G401 (cell line): ENCODE measurements at regions not wholly inside any gene's neighbourhood (a gene's known extent, or its start where the extent isn't known, plus 50 kb on each side); places are given as distances from the start of the nearest gene placed in this dataset.
"Not testable (repeated sequence)": the region's sequence is repeated elsewhere in the genome, so short reads cannot be mapped to it uniquely, and the experiment has no call there.

Source experiments
- DNase-seq: peaks from one replicate; pipeline ENCODE4 v3.0.0-alpha.2; 2015; ENCODE audit warnings: low spot score
- in situ Hi-C: cut with HindIII; loops from 2 replicates; pipeline ENCODE4 v1.10.0; 2016; ENCODE audit warnings: low sequenced_read_pairs, mixed read lengths

DNA sequence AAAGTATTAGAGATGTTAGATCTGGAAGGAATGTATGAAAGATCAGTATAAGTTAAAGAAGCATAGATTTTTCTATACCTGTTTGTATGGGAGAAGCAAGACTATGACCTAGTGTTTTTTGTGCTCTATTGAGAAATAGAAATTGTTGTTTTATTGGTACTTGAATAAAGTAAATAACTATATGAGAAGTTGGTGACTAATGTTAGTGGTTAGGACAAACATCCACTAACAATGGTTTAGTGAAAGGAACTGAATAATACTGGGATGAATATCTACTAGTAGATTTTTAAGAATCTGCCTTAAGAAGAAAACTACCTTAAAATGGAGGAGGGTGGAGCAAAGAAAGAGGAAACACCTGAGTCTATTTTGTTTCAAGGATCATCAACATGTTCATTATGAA is 521.1 kb upstream of the POT1 start:
- in situ Hi-C loops: no loop called here
- DNase-seq: no peak

GRCh38 chr7:125445836-125446235 is 516.2 kb upstream of the POT1 start:
- in situ Hi-C loops: no loop called here
- DNase-seq: no peak

DNA sequence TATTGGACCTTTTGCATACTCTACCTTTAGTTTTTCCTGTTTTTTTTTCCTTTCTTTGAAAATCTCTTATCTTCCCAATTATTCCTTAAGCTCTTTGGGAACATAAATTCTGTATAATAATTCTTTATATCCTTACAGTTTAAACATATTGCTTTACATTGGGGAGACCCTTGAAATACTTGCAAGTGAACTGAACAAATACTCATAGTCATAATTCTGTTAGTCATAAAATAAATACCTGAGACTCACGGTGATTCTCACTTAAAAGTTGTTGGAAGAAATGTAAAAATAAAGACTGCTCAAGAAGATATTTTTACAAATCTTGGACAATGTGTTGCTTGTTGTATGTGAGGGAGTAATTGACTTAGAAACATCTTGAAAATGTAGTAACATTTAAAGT is 515.2 kb upstream of the POT1 start:
- in situ Hi-C loops: no loop called here

DNA sequence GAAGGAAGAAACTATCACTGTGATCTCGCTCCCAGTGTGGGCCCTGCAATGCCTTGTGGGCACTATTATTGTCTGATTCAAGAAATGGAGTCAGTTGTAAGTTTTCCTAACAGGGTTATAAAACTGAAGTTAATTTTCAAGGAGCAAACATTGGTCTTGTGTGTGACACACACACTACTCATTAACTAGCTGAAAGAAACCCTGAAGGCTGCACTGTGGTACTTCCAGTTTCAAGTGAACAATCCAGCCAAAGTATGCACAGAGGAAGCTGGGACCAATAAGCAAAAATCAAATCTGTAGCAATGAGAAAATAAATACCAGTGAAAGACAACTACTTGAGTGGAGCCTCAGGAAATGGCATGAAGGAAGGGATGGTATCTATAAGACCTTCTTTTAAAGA is 506.6 kb upstream of the POT1 start:
- in situ Hi-C loops: no loop called here
- DNase-seq: no peak

More for the DNA sequence above, 515.2 kb upstream of the POT1 start:
- DNase-seq: no peak

GRCh38 chr7:125431349-125431748 is 501.7 kb upstream of the POT1 start:
- DNase-seq: no peak

GRCh38 chr7:125430013-125430412 is 500.4 kb upstream of the POT1 start:
- in situ Hi-C loops: no loop called here

More at GRCh38 chr7:125431349-125431748, 501.7 kb upstream of the POT1 start:
- in situ Hi-C loops: no loop called here

DNA sequence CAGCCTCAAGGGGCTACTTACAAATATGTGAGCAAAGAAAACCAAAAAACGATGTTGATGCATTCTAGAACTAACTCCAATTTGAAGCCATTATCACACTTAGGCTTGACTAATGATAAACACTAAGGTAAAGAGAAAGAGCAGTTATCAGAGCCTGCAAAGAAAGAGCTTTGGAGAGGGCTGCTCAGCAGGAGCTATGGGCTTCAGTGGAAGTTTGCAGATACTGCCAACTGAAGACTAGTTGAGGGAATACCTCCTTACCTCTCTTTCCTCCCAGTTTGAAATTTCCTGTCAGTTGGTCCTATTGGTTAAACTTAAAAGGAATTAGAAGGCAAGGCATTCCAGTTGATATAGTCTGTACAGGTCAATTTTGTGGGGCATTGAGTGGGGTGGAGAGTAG is 498.1 kb upstream of the POT1 start:
- in situ Hi-C loops: no loop called here
- DNase-seq: no peak

More at GRCh38 chr7:125430013-125430412, 500.4 kb upstream of the POT1 start:
- no peak for DNase-seq

- in situ Hi-C loops: no loop called here
- no peak for DNase-seq
Observed at GRCh38 chr7:125425506-125425905, 495.9 kb upstream of the POT1 start.

DNA sequence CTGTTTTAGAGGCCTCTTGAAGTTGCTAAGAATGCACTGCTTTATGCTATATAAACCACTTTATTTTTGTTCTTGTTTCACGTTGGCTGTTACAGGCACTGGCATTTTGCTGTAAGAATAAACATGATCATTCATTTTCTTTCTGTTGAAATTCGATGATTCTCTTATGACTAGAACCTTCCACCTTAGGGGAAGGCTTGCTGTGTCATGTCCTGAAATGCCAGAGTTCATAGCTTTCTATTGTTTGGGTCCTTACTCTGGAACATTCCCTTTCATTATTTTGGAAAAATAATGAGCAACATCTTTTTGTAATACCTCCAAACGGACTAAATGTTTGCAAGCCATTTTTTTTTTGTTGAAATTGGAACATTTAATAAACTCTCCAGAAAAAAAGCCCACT is 495.1 kb upstream of the POT1 start:
- in situ Hi-C loops: no loop called here

GRCh38 chr7:125423458-125424155 is 494.0 kb upstream of the POT1 start:
- in situ Hi-C loops: no loop called here
- DNase-seq: no peak

More for the DNA sequence above, 495.1 kb upstream of the POT1 start:
- DNase-seq: no peak

- DNase-seq, in situ Hi-C loops: not testable (repeated sequence)
Observed at GRCh38 chr7:125421407-125421806, 491.8 kb upstream of the POT1 start.

DNA sequence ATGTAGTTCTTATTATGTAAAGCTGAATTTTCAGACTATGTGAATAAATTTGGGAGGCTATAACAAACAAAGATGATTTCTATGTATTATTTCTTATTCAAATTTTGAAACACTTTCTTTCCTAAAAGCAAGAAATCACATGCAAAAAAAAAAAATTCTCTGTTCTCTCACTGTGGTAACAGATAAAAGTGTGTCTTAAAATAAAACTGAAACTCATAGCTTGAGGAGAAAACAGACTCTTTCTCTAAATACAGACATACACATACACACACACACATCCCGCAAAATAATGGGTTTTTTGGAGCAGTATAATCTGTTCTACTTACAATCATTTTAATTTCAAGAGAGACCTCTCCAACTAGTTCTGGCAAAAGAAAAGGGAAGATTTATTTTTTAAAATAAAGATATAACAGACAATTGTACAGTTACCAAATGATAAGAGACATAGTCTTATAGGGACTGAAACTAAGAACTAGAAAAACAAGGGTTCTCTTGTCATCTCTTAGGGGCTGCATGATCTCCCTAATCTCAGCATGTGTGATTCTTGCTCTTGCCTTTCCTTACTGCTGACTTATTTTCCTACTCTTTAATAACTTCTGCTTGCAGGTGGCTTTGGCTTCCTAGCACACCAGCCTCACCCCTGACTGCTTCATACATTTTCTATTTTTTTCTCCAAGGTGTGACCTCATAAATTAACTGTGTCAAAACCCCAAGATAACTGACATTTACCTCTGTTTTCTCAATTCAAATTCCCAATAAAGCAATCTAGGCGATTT is 483.5 kb upstream of the POT1 start:
- DNase-seq: no peak
- in situ Hi-C loops: no loop called here

DNA sequence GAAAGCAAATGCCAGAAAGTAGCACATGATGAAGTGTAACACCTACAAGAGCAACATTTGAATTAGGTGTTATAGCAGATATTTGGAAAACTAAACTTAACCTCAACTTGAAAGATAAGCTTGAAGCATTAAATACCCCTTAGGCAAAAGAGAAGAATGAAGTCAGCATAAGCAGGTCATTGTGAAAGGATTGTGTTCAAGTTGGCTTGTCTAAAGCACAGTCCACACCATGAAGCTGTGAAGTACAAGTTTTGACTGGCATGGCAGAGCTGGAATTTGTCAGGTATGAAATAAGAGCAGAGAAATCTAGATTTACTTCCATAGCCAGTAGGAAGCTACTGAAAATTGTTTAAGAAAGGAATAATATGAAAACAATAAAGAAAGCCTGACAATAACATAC is 480.3 kb upstream of the POT1 start:
- in situ Hi-C loops: no loop called here
- DNase-seq: no peak

- in situ Hi-C loops: no loop called here
Observed at GRCh38 chr7:125406111-125406510, 476.5 kb upstream of the POT1 start.

GRCh38 chr7:125399408-125399807 is 469.8 kb upstream of the POT1 start:
- in situ Hi-C loops: no loop called here
- DNase-seq: no peak

More at GRCh38 chr7:125406111-125406510, 476.5 kb upstream of the POT1 start:
- DNase-seq: no peak

- no peak for DNase-seq
- in situ Hi-C loops: no loop called here
Observed at GRCh38 chr7:125396466-125397151, 467.0 kb upstream of the POT1 start.

DNA sequence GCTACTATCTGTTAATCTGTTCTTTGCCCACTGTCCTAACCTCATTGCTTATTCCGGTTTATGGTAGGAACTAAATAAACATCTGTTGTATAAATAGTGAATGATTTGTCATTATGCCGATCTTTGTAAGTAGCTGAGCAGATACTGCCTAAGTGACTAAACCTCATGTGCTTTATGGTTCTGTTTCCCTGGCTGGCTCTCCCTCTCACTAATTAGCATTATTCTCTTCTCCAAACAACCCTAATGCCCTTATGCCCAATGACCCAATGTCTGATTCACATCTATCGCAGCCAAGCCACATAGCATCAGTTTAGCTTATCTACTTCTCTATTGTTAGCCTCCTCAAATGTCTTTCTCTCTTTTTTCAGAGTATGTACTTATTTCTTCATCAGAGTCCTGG is 462.3 kb upstream of the POT1 start:
- in situ Hi-C loops: no loop called here
- DNase-seq: no peak

DNA sequence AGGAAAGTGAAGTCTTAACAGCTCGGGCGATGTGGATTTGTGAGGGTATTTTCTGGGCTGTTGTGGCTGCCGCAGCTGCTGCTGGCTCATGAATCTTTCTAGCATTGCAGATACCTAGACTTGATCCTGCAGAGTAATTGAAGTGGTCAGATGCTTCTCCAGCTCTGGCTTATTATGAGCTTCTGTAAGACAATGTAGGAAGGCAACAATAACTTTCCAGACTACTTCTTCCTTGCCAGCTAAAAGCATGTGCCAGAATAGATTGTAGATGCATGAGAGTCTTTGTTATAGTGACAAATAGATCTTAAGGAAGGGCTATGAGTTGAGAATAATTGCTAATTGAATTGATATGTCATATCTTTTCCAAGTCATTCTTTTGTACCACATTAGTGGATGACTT is 461.4 kb upstream of the POT1 start:
- in situ Hi-C loops: no loop called here
- no peak for DNase-seq

GRCh38 chr7:125386211-125386610 is 456.6 kb upstream of the POT1 start:
- in situ Hi-C loops: no loop called here
- DNase-seq: no peak

- in situ Hi-C loops: no loop called here
- no peak for DNase-seq
Observed at GRCh38 chr7:125383324-125383723, 453.7 kb upstream of the POT1 start.
